IMR-90 (cell line): ENCODE measurements at regions not wholly inside any gene's neighbourhood (a gene's known extent, or its start where the extent isn't known, plus 50 kb on each side); places are given as distances from the start of the nearest gene placed in this dataset.

Experiments used
- ATAC-seq: fragments of 200-7000 bp; cut with Tn5 transposase; 2 replicates; pipeline ENCODE4 v1.9.1; 2020; ENCODE audit warnings: low read depth, mild to moderate bottlenecking, moderate library complexity
- BruUV-seq: library from RNA; stranded (reverse); fragments of 400-500 nt; replicated peaks from 2 replicates; lab custom pipeline; 2021; lab: Mats Ljungman, UMichigan
- CTCF ChIA-PET: fragments of 300-600 bp; formaldehyde crosslinking; extraction: SDS; loops from one replicate; lab custom pipeline; 2021; ENCODE audit warnings: antibody characterized with exemption; lab: Yijun Ruan, JAX
- POLR2A ChIA-PET: fragments of 300-600 bp; sonication (Branson Sonifier 250); formaldehyde crosslinking; loops from one replicate; lab custom pipeline; 2022; ENCODE audit warnings: antibody characterized with exemption; ENCODE audit not compliant: unreplicated experiment; lab: Charles Lee
- DNase-seq: peaks from one replicate; pipeline ENCODE4 v3.0.0; 2013
- H2AFZ ChIP-seq: replicated peaks from 2 replicates; pipeline ENCODE3; 2013; ENCODE audit warnings: low read length, mild to moderate bottlenecking; ENCODE audit not compliant: poor library complexity
- H2AK5ac ChIP-seq: 2 replicates; pipeline ENCODE4 v1.6.1; 2013; ENCODE audit warnings: low read depth, low read length, inconsistent platforms
- H2AK9ac ChIP-seq: replicated peaks from 2 replicates; pipeline ENCODE3; 2013; ENCODE audit warnings: mild to moderate bottlenecking, low read depth, low read length, moderate library complexity; ENCODE audit not compliant: poor library complexity
- H2BK120ac ChIP-seq: 2 replicates; pipeline ENCODE4 v1.6.1; 2013; ENCODE audit warnings: low read depth, low read length, inconsistent platforms
- H2BK15ac ChIP-seq: 3 replicates; pipeline ENCODE4 v1.6.1; 2013; ENCODE audit warnings: low read depth, low read length, inconsistent platforms
- H2BK20ac ChIP-seq: 2 replicates; pipeline ENCODE4 v1.6.1; 2013; ENCODE audit warnings: low read depth, mild to moderate bottlenecking, inconsistent platforms, low read length, moderate library complexity
- H2BK5ac ChIP-seq: 2 replicates; pipeline ENCODE4 v1.6.1; 2013; ENCODE audit warnings: mild to moderate bottlenecking, low read depth, low read length, inconsistent platforms; ENCODE audit not compliant: poor library complexity, severe bottlenecking
- H3K14ac ChIP-seq: replicated peaks from 2 replicates; pipeline ENCODE4 v1.6.1; 2013; ENCODE audit warnings: low read depth, low read length, inconsistent platforms
- H3K18ac ChIP-seq: 2 replicates; pipeline ENCODE4 v1.6.1; 2013; ENCODE audit warnings: low read depth, low read length, control low read depth
- H3K23ac ChIP-seq: 2 replicates; pipeline ENCODE4 v1.6.1; 2013; ENCODE audit warnings: low read depth, low read length, inconsistent platforms
- H3K27ac ChIP-seq: 2 replicates; pipeline ENCODE4 v1.5.1; 2013; ENCODE audit warnings: mild to moderate bottlenecking, control low read depth, low read length; ENCODE audit not compliant: insufficient read depth
- H3K27me3 ChIP-seq: 2 replicates; pipeline ENCODE4 v1.6.1; 2013; ENCODE audit warnings: low read length; ENCODE audit not compliant: control insufficient read depth, insufficient read depth
- H3K36me3 ChIP-seq: 2 replicates; pipeline ENCODE4 v1.6.1; 2013; ENCODE audit warnings: low read length, mixed read lengths; ENCODE audit not compliant: control insufficient read depth, insufficient read depth
- H3K4ac ChIP-seq: 2 replicates; pipeline ENCODE4 v1.6.1; 2013; ENCODE audit warnings: low read depth, low read length, inconsistent platforms
- H3K4me1 ChIP-seq: 2 replicates; pipeline ENCODE4 v1.6.1; 2013; ENCODE audit warnings: low read length, mixed read lengths; ENCODE audit not compliant: control insufficient read depth, insufficient read depth
- H3K4me2 ChIP-seq: 2 replicates; pipeline ENCODE4 v1.6.1; 2013; ENCODE audit warnings: low read depth, mild to moderate bottlenecking, control low read depth, low read length, moderate library complexity
- H3K4me3 ChIP-seq: 2 replicates; pipeline ENCODE4 v1.5.1; 2013; ENCODE audit warnings: low read depth, mild to moderate bottlenecking, control low read depth, low read length, moderate library complexity; ENCODE audit not compliant: insufficient read depth
- H3K56ac ChIP-seq: 2 replicates; pipeline ENCODE4 v1.6.1; 2013; ENCODE audit warnings: low read length, inconsistent platforms; ENCODE audit not compliant: insufficient read depth; ENCODE audit errors: extremely low read depth
- H3K79me1 ChIP-seq, 2 experiments: 2 replicates each; pipeline ENCODE4 v1.6.1; 2013; ENCODE audit warnings: low read length in 2 of 2, inconsistent platforms in 1 of 2, low read depth in 1 of 2
- H3K9ac ChIP-seq: 2 replicates; pipeline ENCODE4 v1.6.1; 2013; ENCODE audit warnings: low read depth, low read length, control low read depth
- H3K9me1 ChIP-seq: 2 replicates; pipeline ENCODE4 v1.6.1; 2013; ENCODE audit warnings: low read length, inconsistent platforms; ENCODE audit not compliant: insufficient read depth
- H3K9me3 ChIP-seq: 2 replicates; pipeline ENCODE4 v1.6.1; 2013; ENCODE audit warnings: low read length; ENCODE audit not compliant: control insufficient read depth, insufficient read depth
- H4K20me1 ChIP-seq: 2 replicates; pipeline ENCODE4 v1.6.1; 2013; ENCODE audit warnings: low read length, inconsistent platforms; ENCODE audit not compliant: insufficient read depth
- H4K5ac ChIP-seq: 2 replicates; pipeline ENCODE4 v1.6.1; 2013; ENCODE audit warnings: mild to moderate bottlenecking, low read depth, low read length, control low read depth
- H4K8ac ChIP-seq, 2 experiments: 2 replicates each; pipeline ENCODE4 v1.6.1; 2013; ENCODE audit warnings: low read depth in 2 of 2, low read length in 2 of 2, control low read depth in 1 of 2, inconsistent platforms in 1 of 2
- H4K91ac ChIP-seq: 2 replicates; pipeline ENCODE4 v1.6.1; 2013; ENCODE audit warnings: low read depth, low read length, inconsistent platforms; ENCODE audit not compliant: insufficient read depth
- BHLHE40 ChIP-seq: fragments of 150-350 bp; IDR thresholded peaks from 2 replicates; pipeline ENCODE4 v1.6.1; 2016; ENCODE audit warnings: mild to moderate bottlenecking, low read depth, low read length
- CEBPB ChIP-seq: IDR thresholded peaks from 2 replicates; pipeline ENCODE4 v1.6.1; 2012; ENCODE audit warnings: low read depth, low read length, improper control_type of control experiment
- CHD1 ChIP-seq: IDR thresholded peaks from 2 replicates; pipeline ENCODE4 v1.6.1; 2012; ENCODE audit warnings: low read depth, low read length, improper control_type of control experiment
- CTCF ChIP-seq: conservative IDR thresholded peaks from 2 replicates; pipeline ENCODE4 v1.5.1; 2012; ENCODE audit warnings: mild to moderate bottlenecking, low read depth, low read length, improper control_type of control experiment
- ELK1 ChIP-seq: fragments of 150-350 bp; IDR thresholded peaks from 2 replicates; pipeline ENCODE4 v1.6.1; 2016; ENCODE audit warnings: low read depth, mild to moderate bottlenecking, low read length, moderate library complexity, borderline replicate concordance
- MAFK ChIP-seq: IDR thresholded peaks from 2 replicates; pipeline ENCODE4 v1.6.1; 2012; ENCODE audit warnings: low read depth, low read length, improper control_type of control experiment
- MAZ ChIP-seq: IDR thresholded peaks from 2 replicates; pipeline ENCODE4 v1.6.1; 2012; ENCODE audit warnings: low read depth, mild to moderate bottlenecking, low read length, improper control_type of control experiment, moderate library complexity, borderline replicate concordance
- MXI1 ChIP-seq: IDR thresholded peaks from 2 replicates; pipeline ENCODE4 v1.6.1; 2012; ENCODE audit warnings: low read depth, mild to moderate bottlenecking, low read length, moderate library complexity, borderline replicate concordance
- NFE2L2 ChIP-seq: fragments of 150-350 bp; IDR thresholded peaks from 2 replicates; pipeline ENCODE4 v1.6.1; 2016; ENCODE audit warnings: low read depth, mild to moderate bottlenecking, low read length
- POLR2A ChIP-seq: IDR thresholded peaks from 2 replicates; pipeline ENCODE4 v1.6.1; 2012; ENCODE audit warnings: mild to moderate bottlenecking, low read depth, low read length
- RAD21 ChIP-seq: IDR thresholded peaks from 2 replicates; pipeline ENCODE4 v1.6.1; 2012; ENCODE audit warnings: low read length, improper control_type of control experiment
- RFX5 ChIP-seq: IDR thresholded peaks from 2 replicates; pipeline ENCODE4 v1.8.0; 2012; ENCODE audit warnings: low read depth, mild to moderate bottlenecking, low read length, moderate library complexity
- SMC3 ChIP-seq: fragments of 150-350 bp; IDR thresholded peaks from 2 replicates; pipeline ENCODE4 v1.6.1; 2016; ENCODE audit warnings: low read depth, mild to moderate bottlenecking, antibody characterized with exemption, low read length, moderate library complexity
- USF2 ChIP-seq: fragments of 150-350 bp; IDR thresholded peaks from 2 replicates; pipeline ENCODE4 v1.6.1; 2017; ENCODE audit warnings: mild to moderate bottlenecking, antibody characterized with exemption, low read length, low read depth
- WGBS, 2 experiments: methylation state at CpG; one replicate each; pipeline versions ENCODE4 v1.1.5 to v1.1.7; 2013; ENCODE audit warnings: missing lambda C conversion rate in 2 of 2; ENCODE audit not compliant: insufficient read length in 1 of 2; ENCODE audit errors: extremely low coverage in 2 of 2; 5-methylcytosine and 5-hydroxymethylcytosine counted together
- dilution Hi-C: fragments of 300-500 bp; cut with HindIII; formaldehyde crosslinking; loops from one replicate; pipeline ENCODE4 v1.14.3; 2018; ENCODE audit warnings: low sequenced_read_pairs; ENCODE audit not compliant: unreplicated experiment
- in situ Hi-C: fragments of 300-500 bp; cut with MboI; formaldehyde crosslinking; loops from 3 replicates; pipeline ENCODE4 v1.14.3; 2019; ENCODE audit warnings: low sequenced_read_pairs, inconsistent platforms, mixed read lengths
- intact Hi-C: fragments of 100-400 bp; cut with micrococcal nuclease; formaldehyde crosslinking; loops from 2 replicates; pipeline ENCODE4 v1.10.0; 2022

GRCh38 chr16:49967012-49967559 lies 57.9 kb upstream of the CNEP1R1 start:
- no peaks in the 10 kb centered on the region for H3K9me1 ChIP-seq
- DNase-seq = no peak
- H2BK15ac ChIP-seq = no peak overlapping the region
- no TSS peak for BruUV-seq
- TF ChIP-seq NFE2L2 = no peak
- TF ChIP-seq USF2 = no peak
- no peak for TF ChIP-seq SMC3
- no peak for TF ChIP-seq ELK1
- no peak for TF ChIP-seq CHD1
- TF ChIP-seq CEBPB = no peak
- TF ChIP-seq CTCF = no peak
- no peak for TF ChIP-seq MXI1
- TF ChIP-seq RAD21 = no peak
- no peak for TF ChIP-seq RFX5
- no peak for TF ChIP-seq POLR2A
- TF ChIP-seq BHLHE40 = no peak
- TF ChIP-seq MAFK = no peak
- no peak for TF ChIP-seq MAZ
- H2AK5ac ChIP-seq = no peak overlapping the region
- H3K4me2 ChIP-seq = no peak overlapping the region
- no peaks in the 10 kb centered on the region for H4K20me1 ChIP-seq
- ChIA-PET CTCF (interaction anchor here (0.6 kb wide), 1 partner anchor 60 kb away, joined by 5 read pairs; no protein-coding TSS in a partner anchor), POLR2A (no interaction called here)
- intact Hi-C loops = no loop called here
- no peaks in the 10 kb centered on the region for H3K4me1 ChIP-seq
- no peak overlapping the region for H2BK20ac ChIP-seq
- H2AK9ac ChIP-seq = no peak overlapping the region
- H3K27ac ChIP-seq = no peak overlapping the region
- ATAC-seq = no peak
- dilution Hi-C loops = no loop called here
- H3K4ac ChIP-seq = no peak overlapping the region
- no peak overlapping the region for H3K14ac ChIP-seq
- H2BK120ac ChIP-seq = no peak overlapping the region
- no peak overlapping the region for H4K5ac ChIP-seq
- in situ Hi-C loops = no loop called here
- no peak overlapping the region for H2BK5ac ChIP-seq
- no peak overlapping the region for H3K4me3 ChIP-seq
- H3K9ac ChIP-seq = no peak overlapping the region
- H3K36me3 ChIP-seq = no peaks in the 10 kb centered on the region
- no peak overlapping the region for H3K56ac ChIP-seq
- H3K9me3 ChIP-seq = no peaks in the 10 kb centered on the region
- H3K23ac ChIP-seq = no peak overlapping the region
- no peak overlapping the region for H4K91ac ChIP-seq
- no CpG with 5 or more reads among the region's 6 CpGs for WGBS, 2 experiments
- no peak overlapping the region for H4K8ac ChIP-seq
- H3K27me3 ChIP-seq = peaks cover 9% of the 10 kb centered on the region
- H3K18ac ChIP-seq = no peak overlapping the region
- H3K79me1 ChIP-seq = no peaks in the 10 kb centered on the region
- no peak overlapping the region for H2AFZ ChIP-seq
